IPS-15b (cell line): ENCODE measurements at regions not wholly inside any gene's neighbourhood (a gene's known extent, or its start where the extent isn't known, plus 50 kb on each side); places are given as distances from the start of the nearest gene placed in this dataset.

Experiments used
- H3K27me3 ChIP-seq: one replicate; pipeline ENCODE4 v1.6.1; 2013; ENCODE audit warnings: low read length; ENCODE audit not compliant: control insufficient read depth, insufficient read depth
- H3K36me3 ChIP-seq: one replicate; pipeline ENCODE4 v1.6.1; 2013; ENCODE audit warnings: low read length; ENCODE audit not compliant: control insufficient read depth, insufficient read depth
- H3K4me1 ChIP-seq: one replicate; pipeline ENCODE4 v1.6.1; 2013; ENCODE audit warnings: mild to moderate bottlenecking, low read length; ENCODE audit not compliant: control insufficient read depth, insufficient read depth
- H3K4me3 ChIP-seq: one replicate; pipeline ENCODE4 v1.5.1; 2013; ENCODE audit warnings: low read depth, low read length
- H3K9ac ChIP-seq: one replicate; pipeline ENCODE4 v1.6.1; 2013; ENCODE audit warnings: low read depth, mild to moderate bottlenecking, low read length
- H3K9me3 ChIP-seq: one replicate; pipeline ENCODE4 v1.6.1; 2013; ENCODE audit warnings: mild to moderate bottlenecking, low read length; ENCODE audit not compliant: control insufficient read depth, insufficient read depth

GRCh38 chr22:46071451-46072109, 78.7 kb upstream of the PPARA start:
- Histone ChIP-seq H3K36me3 (no peaks in the 10 kb centered on the region), H3K4me1 (no peaks in the 10 kb centered on the region), H3K27me3 (peaks cover 41% of the 10 kb centered on the region), H3K9ac (no peak overlapping the region), H3K4me3 (peak overlapping the region; percentile 37), H3K9me3 (no peaks in the 10 kb centered on the region)

- Histone ChIP-seq H3K4me1 (no peaks in the 10 kb centered on the region), H3K9ac (no peak overlapping the region), H3K9me3 (no peaks in the 10 kb centered on the region), H3K36me3 (no peaks in the 10 kb centered on the region), H3K4me3 (peak overlapping the region; percentile 20), H3K27me3 (peaks cover 41% of the 10 kb centered on the region)
Observed at GRCh38 chr22:46072110-46072881, 78.0 kb upstream of the PPARA start.

GRCh38 chr22:46072981-46073682, 77.2 kb upstream of the PPARA start:
- no peak overlapping the region for H3K9ac ChIP-seq
- no peaks in the 10 kb centered on the region for H3K36me3 ChIP-seq
- no peaks in the 10 kb centered on the region for H3K4me1 ChIP-seq
- peaks cover 41% of the 10 kb centered on the region for H3K27me3 ChIP-seq
- H3K4me3 ChIP-seq: peak overlapping the region; percentile 20
- H3K9me3 ChIP-seq: no peaks in the 10 kb centered on the region

- H3K4me3 ChIP-seq: no peak overlapping the region
- no peaks in the 10 kb centered on the region for H3K36me3 ChIP-seq
- no peaks in the 10 kb centered on the region for H3K9me3 ChIP-seq
- peaks cover 33% of the 10 kb centered on the region for H3K27me3 ChIP-seq
- no peak overlapping the region for H3K9ac ChIP-seq
- no peaks in the 10 kb centered on the region for H3K4me1 ChIP-seq
Observed at GRCh38 chr22:46073683-46074504, 76.4 kb upstream of the PPARA start.

- no peaks in the 10 kb centered on the region for H3K36me3 ChIP-seq
- no peaks in the 10 kb centered on the region for H3K4me1 ChIP-seq
- H3K4me3 ChIP-seq: no peak overlapping the region
- H3K9me3 ChIP-seq: no peaks in the 10 kb centered on the region
- no peak overlapping the region for H3K9ac ChIP-seq
- peaks cover 23% of the 10 kb centered on the region for H3K27me3 ChIP-seq
Observed at GRCh38 chr22:46074771-46075551, 75.4 kb upstream of the PPARA start.

- Histone ChIP-seq H3K36me3 (no peaks in the 10 kb centered on the region), H3K4me3 (no peak overlapping the region), H3K9ac (no peak overlapping the region)
Observed at GRCh38 chr22:46075764-46076531, 74.4 kb upstream of the PPARA start.

GRCh38 chr22:46076651-46077339, 73.5 kb upstream of the PPARA start:
- Histone ChIP-seq H3K4me1 (no peaks in the 10 kb centered on the region), H3K36me3 (no peaks in the 10 kb centered on the region), H3K27me3 (peaks cover 21% of the 10 kb centered on the region), H3K9me3 (no peaks in the 10 kb centered on the region), H3K4me3 (no peak overlapping the region), H3K9ac (peak overlapping the region; percentile 26)

More at GRCh38 chr22:46075764-46076531, 74.4 kb upstream of the PPARA start:
- Histone ChIP-seq H3K9me3 (no peaks in the 10 kb centered on the region), H3K27me3 (peaks cover 21% of the 10 kb centered on the region), H3K4me1 (no peaks in the 10 kb centered on the region)

GRCh38 chr22:46077669-46078099, 72.6 kb upstream of the PPARA start:
- Histone ChIP-seq H3K27me3 (peaks cover 14% of the 10 kb centered on the region), H3K4me1 (no peaks in the 10 kb centered on the region), H3K9ac (no peak overlapping the region), H3K4me3 (no peak overlapping the region), H3K9me3 (no peaks in the 10 kb centered on the region), H3K36me3 (no peaks in the 10 kb centered on the region)

GRCh38 chr22:46078241-46079092, 71.9 kb upstream of the PPARA start:
- Histone ChIP-seq H3K4me1 (no peaks in the 10 kb centered on the region), H3K36me3 (no peaks in the 10 kb centered on the region), H3K9me3 (no peaks in the 10 kb centered on the region), H3K27me3 (peaks cover 6% of the 10 kb centered on the region), H3K4me3 (no peak overlapping the region), H3K9ac (no peak overlapping the region)
